ENCODE measurements at regions not wholly inside any gene's neighbourhood (a gene's known extent, or its start where the extent isn't known, plus 50 kb on each side); places are given as distances from the start of the nearest gene placed in this dataset.

DNA sequence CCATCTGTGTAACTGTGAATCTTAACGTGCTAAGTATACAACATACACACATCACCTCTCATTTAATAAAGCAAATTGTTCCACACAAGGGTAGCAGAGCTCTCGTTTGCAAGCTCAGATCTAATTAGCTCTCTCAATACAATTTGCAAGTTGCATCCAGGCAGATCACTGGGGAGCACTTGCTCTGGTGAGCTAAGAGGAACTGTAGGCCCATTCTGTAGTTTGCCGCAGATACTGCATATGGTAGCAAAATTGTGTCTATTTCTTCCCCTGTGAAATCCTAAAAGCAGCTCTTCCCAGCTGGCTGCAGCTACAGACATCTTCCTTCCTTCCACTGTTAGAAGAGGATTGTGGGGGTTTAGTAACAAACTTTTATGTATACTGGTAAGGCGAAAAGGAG is 288.7 kb upstream of the ADAMTS9 start:
- Mint-ChIP-seq H3K9me3 (no peaks in the 10 kb centered on the region), H3K27me3 (ENCODE audit: insufficient read depth, low read depth, poor library complexity) (peaks cover 3% of the 10 kb centered on the region), H3K27ac (no peak overlapping the region), H3K4me1 (0 out of 3 replicates have a peak, but pooled peaks cover 4% of the 10 kb centered on the region), H3K4me3 (no peak overlapping the region), H3K36me3 (ENCODE audit: low read depth) (no peaks in the 10 kb centered on the region)
- no peak overlapping the region for H3K27ac ChIP-seq (ENCODE audit: low read depth)
- H3K9me2 ChIP-seq (ENCODE audit: insufficient read depth) = peaks cover 5% of the 10 kb centered on the region; the same call in 1 of the 2 replicates
- H4K20me1 ChIP-seq (replicated peaks; ENCODE audit: insufficient read depth) = no peaks in the 10 kb centered on the region
- H3F3A ChIP-seq (replicated peaks; ENCODE audit: low read depth) = no peaks in the 10 kb centered on the region
- no peaks in the 10 kb centered on the region for H3K27me3 ChIP-seq (ENCODE audit: insufficient read depth)
- H2AFZ ChIP-seq = no peak overlapping the region
- no peak for TF ChIP-seq CREB1 (CRISPR knock-in tag; IDR thresholded peaks at IDR 0.05; ENCODE audit: low read depth)
- no peak for TF ChIP-seq NANOG (IDR thresholded peaks at IDR 0.05; ENCODE audit: borderline replicate concordance)
- TF ChIP-seq ETS1 (IDR thresholded peaks at IDR 0.05) = no peak
- TF ChIP-seq, protein P1, sequence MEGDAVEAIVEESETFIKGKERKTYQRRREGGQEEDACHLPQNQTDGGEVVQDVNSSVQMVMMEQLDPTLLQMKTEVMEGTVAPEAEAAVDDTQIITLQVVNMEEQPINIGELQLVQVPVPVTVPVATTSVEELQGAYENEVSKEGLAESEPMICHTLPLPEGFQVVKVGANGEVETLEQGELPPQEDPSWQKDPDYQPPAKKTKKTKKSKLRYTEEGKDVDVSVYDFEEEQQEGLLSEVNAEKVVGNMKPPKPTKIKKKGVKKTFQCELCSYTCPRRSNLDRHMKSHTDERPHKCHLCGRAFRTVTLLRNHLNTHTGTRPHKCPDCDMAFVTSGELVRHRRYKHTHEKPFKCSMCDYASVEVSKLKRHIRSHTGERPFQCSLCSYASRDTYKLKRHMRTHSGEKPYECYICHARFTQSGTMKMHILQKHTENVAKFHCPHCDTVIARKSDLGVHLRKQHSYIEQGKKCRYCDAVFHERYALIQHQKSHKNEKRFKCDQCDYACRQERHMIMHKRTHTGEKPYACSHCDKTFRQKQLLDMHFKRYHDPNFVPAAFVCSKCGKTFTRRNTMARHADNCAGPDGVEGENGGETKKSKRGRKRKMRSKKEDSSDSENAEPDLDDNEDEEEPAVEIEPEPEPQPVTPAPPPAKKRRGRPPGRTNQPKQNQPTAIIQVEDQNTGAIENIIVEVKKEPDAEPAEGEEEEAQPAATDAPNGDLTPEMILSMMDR (conservative IDR thresholded peaks at IDR 0.05; ENCODE audit: low read depth in 2 of 2) = no peak
- TF ChIP-seq STAT1 (IDR thresholded peaks at IDR 0.05; ENCODE audit: unreplicated experiment) = no peak
- no peak for TF ChIP-seq POLR2AphosphoS5 (IDR thresholded peaks at IDR 0.05; ENCODE audit: low read depth)
- TF ChIP-seq REST (IDR thresholded peaks at IDR 0.05; ENCODE audit: unreplicated experiment) = no peak
- no peak for TF ChIP-seq ZNF331 (CRISPR knock-in tag; IDR thresholded peaks at IDR 0.05; ENCODE audit: low read depth)
- no peak for TF ChIP-seq EZH2phosphoT487 (IDR thresholded peaks at IDR 0.05; ENCODE audit: unreplicated experiment)
- TF ChIP-seq, protein P2, sequence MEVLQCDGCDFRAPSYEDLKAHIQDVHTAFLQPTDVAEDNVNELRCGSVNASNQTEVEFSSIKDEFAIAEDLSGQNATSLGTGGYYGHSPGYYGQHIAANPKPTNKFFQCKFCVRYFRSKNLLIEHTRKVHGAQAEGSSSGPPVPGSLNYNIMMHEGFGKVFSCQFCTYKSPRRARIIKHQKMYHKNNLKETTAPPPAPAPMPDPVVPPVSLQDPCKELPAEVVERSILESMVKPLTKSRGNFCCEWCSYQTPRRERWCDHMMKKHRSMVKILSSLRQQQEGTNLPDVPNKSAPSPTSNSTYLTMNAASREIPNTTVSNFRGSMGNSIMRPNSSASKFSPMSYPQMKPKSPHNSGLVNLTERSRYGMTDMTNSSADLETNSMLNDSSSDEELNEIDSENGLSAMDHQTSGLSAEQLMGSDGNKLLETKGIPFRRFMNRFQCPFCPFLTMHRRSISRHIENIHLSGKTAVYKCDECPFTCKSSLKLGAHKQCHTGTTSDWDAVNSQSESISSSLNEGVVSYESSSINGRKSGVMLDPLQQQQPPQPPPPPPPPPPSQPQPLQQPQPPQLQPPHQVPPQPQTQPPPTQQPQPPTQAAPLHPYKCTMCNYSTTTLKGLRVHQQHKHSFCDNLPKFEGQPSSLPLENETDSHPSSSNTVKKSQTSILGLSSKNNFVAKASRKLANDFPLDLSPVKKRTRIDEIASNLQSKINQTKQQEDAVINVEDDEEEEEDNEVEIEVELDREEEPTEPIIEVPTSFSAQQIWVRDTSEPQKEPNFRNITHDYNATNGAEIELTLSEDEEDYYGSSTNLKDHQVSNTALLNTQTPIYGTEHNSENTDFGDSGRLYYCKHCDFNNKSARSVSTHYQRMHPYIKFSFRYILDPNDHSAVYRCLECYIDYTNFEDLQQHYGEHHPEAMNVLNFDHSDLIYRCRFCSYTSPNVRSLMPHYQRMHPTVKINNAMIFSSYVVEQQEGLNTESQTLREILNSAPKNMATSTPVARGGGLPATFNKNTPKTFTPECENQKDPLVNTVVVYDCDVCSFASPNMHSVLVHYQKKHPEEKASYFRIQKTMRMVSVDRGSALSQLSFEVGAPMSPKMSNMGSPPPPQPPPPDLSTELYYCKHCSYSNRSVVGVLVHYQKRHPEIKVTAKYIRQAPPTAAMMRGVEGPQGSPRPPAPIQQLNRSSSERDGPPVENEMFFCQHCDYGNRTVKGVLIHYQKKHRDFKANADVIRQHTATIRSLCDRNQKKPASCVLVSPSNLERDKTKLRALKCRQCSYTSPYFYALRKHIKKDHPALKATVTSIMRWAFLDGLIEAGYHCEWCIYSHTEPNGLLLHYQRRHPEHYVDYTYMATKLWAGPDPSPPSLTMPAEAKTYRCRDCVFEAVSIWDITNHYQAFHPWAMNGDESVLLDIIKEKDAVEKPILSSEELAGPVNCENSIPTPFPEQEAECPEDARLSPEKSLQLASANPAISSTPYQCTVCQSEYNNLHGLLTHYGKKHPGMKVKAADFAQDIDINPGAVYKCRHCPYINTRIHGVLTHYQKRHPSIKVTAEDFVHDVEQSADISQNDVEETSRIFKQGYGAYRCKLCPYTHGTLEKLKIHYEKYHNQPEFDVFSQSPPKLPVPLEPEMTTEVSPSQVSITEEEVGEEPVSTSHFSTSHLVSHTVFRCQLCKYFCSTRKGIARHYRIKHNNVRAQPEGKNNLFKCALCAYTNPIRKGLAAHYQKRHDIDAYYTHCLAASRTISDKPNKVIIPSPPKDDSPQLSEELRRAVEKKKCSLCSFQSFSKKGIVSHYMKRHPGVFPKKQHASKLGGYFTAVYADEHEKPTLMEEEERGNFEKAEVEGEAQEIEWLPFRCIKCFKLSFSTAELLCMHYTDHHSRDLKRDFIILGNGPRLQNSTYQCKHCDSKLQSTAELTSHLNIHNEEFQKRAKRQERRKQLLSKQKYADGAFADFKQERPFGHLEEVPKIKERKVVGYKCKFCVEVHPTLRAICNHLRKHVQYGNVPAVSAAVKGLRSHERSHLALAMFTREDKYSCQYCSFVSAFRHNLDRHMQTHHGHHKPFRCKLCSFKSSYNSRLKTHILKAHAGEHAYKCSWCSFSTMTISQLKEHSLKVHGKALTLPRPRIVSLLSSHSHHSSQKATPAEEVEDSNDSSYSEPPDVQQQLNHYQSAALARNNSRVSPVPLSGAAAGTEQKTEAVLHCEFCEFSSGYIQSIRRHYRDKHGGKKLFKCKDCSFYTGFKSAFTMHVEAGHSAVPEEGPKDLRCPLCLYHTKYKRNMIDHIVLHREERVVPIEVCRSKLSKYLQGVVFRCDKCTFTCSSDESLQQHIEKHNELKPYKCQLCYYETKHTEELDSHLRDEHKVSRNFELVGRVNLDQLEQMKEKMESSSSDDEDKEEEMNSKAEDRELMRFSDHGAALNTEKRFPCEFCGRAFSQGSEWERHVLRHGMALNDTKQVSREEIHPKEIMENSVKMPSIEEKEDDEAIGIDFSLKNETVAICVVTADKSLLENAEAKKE (CRISPR knock-in tag; IDR thresholded peaks at IDR 0.05) = no peak
- no peak for TF ChIP-seq JUNB (IDR thresholded peaks at IDR 0.05; ENCODE audit: unreplicated experiment)
- no peak for TF ChIP-seq ZNF114 (CRISPR knock-in tag; IDR thresholded peaks at IDR 0.05)
- no peak for TF ChIP-seq EZH2 (IDR thresholded peaks at IDR 0.05; ENCODE audit: low read depth, unreplicated experiment)
- no peaks in the 10 kb centered on the region for H3K4me1 ChIP-seq (ENCODE audit: insufficient read depth)
- no peak for ATAC-seq
- H3K4me2 ChIP-seq = no peak overlapping the region
- H3K79me2 ChIP-seq (replicated peaks; ENCODE audit: insufficient read depth) = no peaks in the 10 kb centered on the region
- H3K4me3 ChIP-seq = no peak overlapping the region
- DNase-seq (ENCODE audit: low spot score) = no peak
- H3K36me3 ChIP-seq (ENCODE audit: insufficient read depth) = no peaks in the 10 kb centered on the region
